KMS-11 (cell line): ENCODE measurements at regions not wholly inside any gene's neighbourhood (a gene's known extent, or its start where the extent isn't known, plus 50 kb on each side); places are given as distances from the start of the nearest gene placed in this dataset.

ENCODE experiments used
- H2AFZ ChIP-seq: fragments of 200-600 bp; sonication (generic); 2 replicates; pipeline ENCODE4 v1.6.1; 2016; ENCODE audit warnings: antibody characterized with exemption, mixed run types, low read depth
- H3K27ac ChIP-seq: fragments of 200-600 bp; sonication (generic); 2 replicates; pipeline ENCODE4 v1.6.1; 2016; ENCODE audit warnings: mild to moderate bottlenecking, mixed run types
- H3K27me3 ChIP-seq: fragments of 200-600 bp; sonication (generic); 2 replicates; pipeline ENCODE4 v1.6.1; 2017; ENCODE audit warnings: mild to moderate bottlenecking, low read depth, mixed run types, moderate library complexity; ENCODE audit not compliant: insufficient read depth
- H3K36me3 ChIP-seq: fragments of 200-600 bp; sonication (generic); 2 replicates; pipeline ENCODE4 v1.6.1; 2017; ENCODE audit warnings: mild to moderate bottlenecking, mixed run types; ENCODE audit not compliant: insufficient read depth
- H3K4me1 ChIP-seq: fragments of 200-600 bp; sonication (generic); 2 replicates; pipeline ENCODE4 v1.6.1; 2016; ENCODE audit warnings: mild to moderate bottlenecking, low read depth, mixed run types; ENCODE audit not compliant: poor library complexity, severe bottlenecking
- H3K4me2 ChIP-seq: fragments of 200-600 bp; sonication (generic); 2 replicates; pipeline ENCODE4 v1.7.0; 2016; ENCODE audit warnings: mild to moderate bottlenecking, mixed run types
- H3K4me3 ChIP-seq: fragments of 200-600 bp; sonication (generic); IDR thresholded peaks from 2 replicates; pipeline ENCODE4 v1.6.1; 2017; ENCODE audit warnings: low read depth, low read length, mixed read lengths; ENCODE audit not compliant: insufficient read depth
- H3K79me2 ChIP-seq: fragments of 200-600 bp; sonication (generic); 2 replicates; pipeline ENCODE4 v1.6.1; 2016; ENCODE audit warnings: low read depth, mixed run types; ENCODE audit not compliant: insufficient read depth
- H3K9ac ChIP-seq: fragments of 200-600 bp; sonication (generic); 2 replicates; pipeline ENCODE4 v1.6.1; 2016; ENCODE audit warnings: mild to moderate bottlenecking, mixed run types
- H4K20me1 ChIP-seq: fragments of 200-600 bp; sonication (generic); 2 replicates; pipeline ENCODE4 v1.6.1; 2016; ENCODE audit warnings: mild to moderate bottlenecking, mixed run types; ENCODE audit not compliant: insufficient read depth
- TF ChIP-seq, protein P1 (sequence below): fragments of 200-600 bp; sonication (generic); conservative IDR thresholded peaks from 2 replicates; pipeline ENCODE4 v1.6.1; 2017; ENCODE audit warnings: low read depth, mild to moderate bottlenecking, antibody characterized with exemption, low read length, moderate library complexity, mixed read lengths

DNA sequence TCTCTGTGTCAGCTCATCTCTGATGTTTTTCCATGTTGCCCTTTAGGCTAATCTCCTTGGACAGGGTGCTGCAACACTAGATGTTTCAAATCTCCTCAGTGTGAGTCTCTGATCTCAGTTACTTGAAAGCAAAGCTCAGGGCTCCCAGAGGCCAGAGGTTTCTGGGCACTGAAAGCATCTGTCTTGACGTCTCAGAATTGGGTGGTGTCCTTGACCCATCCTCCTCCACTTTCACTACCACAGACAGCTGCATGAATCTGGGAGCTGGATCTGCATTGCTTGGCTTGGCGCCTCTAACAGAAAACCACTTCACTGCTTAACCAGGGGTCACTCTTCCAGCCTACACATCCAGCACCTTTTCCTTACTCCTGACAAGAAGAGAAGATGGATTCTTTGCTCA lies 399.4 kb downstream of the NXPE2 start:
- Histone ChIP-seq H3K27me3 (no peaks in the 10 kb centered on the region), H3K79me2 (no peaks in the 10 kb centered on the region), H3K36me3 (no peaks in the 10 kb centered on the region), H3K4me1 (no peaks in the 10 kb centered on the region), H4K20me1 (no peaks in the 10 kb centered on the region), H2AFZ (no peak overlapping the region), H3K27ac (no peak overlapping the region), H3K9ac (no peak overlapping the region), H3K4me3 (no peak overlapping the region), H3K4me2 (no peak overlapping the region)
- TF ChIP-seq, protein P1, sequence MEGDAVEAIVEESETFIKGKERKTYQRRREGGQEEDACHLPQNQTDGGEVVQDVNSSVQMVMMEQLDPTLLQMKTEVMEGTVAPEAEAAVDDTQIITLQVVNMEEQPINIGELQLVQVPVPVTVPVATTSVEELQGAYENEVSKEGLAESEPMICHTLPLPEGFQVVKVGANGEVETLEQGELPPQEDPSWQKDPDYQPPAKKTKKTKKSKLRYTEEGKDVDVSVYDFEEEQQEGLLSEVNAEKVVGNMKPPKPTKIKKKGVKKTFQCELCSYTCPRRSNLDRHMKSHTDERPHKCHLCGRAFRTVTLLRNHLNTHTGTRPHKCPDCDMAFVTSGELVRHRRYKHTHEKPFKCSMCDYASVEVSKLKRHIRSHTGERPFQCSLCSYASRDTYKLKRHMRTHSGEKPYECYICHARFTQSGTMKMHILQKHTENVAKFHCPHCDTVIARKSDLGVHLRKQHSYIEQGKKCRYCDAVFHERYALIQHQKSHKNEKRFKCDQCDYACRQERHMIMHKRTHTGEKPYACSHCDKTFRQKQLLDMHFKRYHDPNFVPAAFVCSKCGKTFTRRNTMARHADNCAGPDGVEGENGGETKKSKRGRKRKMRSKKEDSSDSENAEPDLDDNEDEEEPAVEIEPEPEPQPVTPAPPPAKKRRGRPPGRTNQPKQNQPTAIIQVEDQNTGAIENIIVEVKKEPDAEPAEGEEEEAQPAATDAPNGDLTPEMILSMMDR: no peak

DNA sequence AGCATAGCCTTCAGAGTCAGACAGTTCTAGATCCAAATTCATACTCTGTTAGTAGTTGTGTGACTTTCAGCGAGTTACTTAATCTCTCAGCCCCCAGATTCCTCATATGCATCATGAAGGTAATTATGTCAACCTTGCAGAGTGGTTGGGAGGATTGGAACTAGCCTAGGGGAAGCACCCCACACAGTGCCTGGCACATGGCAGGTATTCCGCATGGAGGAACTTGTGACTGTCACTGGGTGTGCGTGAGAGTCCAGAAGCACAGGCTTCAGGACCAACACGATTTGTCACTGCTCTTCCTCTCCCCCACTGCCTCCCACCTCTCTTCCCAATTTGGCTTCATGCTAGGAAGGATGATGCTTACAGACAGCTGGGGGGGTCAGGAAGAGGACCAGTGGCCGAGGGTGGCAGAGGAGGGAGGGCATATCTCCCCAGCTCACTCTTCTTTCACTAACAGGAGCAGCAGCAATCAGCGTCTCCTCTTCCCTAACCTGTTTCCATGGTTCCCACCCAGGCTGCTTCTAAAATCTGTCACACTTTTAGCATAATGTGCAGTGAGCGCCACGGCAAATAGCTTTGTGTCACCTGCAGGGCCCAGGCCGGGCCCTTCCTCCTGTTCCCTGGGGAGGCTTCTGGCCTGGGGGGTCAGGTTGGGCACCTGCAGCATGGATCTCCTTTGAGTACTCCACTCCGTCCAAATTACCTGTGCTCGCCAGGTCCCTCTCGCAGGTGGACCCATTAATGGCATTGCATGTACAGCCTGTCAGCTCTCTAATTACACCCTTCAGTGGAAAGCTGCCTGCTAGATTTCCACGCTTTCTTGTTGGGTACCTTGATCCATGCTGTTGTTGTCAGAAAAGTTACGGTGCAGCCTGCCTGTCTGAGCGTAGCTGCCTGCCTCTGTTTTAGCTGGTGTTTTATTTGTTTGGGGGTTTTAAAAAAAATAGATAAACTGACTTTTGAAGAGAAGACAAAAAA lies 400.4 kb downstream of the NXPE2 start:
- H3K79me2 ChIP-seq: no peaks in the 10 kb centered on the region
- TF ChIP-seq, protein P1: no peak
- H3K4me2 ChIP-seq: no peak overlapping the region
- H3K4me3 ChIP-seq: no peak overlapping the region
- H3K27ac ChIP-seq: no peak overlapping the region
- no peak overlapping the region for H3K9ac ChIP-seq
- H3K36me3 ChIP-seq: no peaks in the 10 kb centered on the region
- no peaks in the 10 kb centered on the region for H3K4me1 ChIP-seq
- H2AFZ ChIP-seq: no peak overlapping the region
- no peaks in the 10 kb centered on the region for H4K20me1 ChIP-seq
- no peaks in the 10 kb centered on the region for H3K27me3 ChIP-seq

DNA sequence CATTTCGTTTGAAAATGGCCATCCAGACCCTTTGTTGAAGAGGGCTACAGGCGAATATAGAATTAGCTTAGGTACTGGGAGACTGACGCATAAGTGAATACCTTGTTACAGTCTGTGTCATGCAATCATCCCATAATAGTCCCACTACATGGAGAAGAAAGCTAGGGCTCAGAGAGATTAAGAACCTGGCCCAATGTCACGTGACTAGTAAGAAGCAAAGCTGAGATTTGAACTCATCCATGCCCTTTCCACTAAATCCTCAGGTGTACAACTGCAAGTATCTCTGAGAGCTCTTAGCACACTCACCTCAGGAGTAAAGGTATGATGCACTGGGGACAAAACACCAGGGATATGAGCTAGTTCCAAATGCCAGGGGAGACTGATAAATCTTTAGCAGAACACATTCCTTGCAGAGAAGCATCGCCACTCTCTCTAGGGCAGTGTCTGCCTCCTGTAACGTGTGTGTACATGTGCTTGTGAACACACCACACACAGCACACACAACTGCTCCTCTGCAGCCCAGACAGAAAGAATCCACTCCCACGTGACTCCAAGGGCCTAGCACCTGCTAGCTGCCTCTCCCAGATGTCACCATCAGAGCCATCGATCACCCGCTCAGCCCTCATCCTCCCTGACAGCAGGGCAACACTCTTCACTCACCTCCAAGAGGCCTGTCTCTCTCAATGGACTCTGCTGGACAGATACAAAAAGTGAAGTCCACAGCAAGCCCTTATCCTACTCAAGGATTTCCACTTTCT lies 402.8 kb downstream of the NXPE2 start:
- no peaks in the 10 kb centered on the region for H3K79me2 ChIP-seq
- no peak overlapping the region for H3K4me2 ChIP-seq
- TF ChIP-seq, protein P1: no peak
- H3K27ac ChIP-seq: no peak overlapping the region
- H3K4me1 ChIP-seq: no peaks in the 10 kb centered on the region
- H3K9ac ChIP-seq: no peak overlapping the region
- no peak overlapping the region for H3K4me3 ChIP-seq
- H2AFZ ChIP-seq: no peak overlapping the region
- no peaks in the 10 kb centered on the region for H3K36me3 ChIP-seq
- no peaks in the 10 kb centered on the region for H4K20me1 ChIP-seq
- no peaks in the 10 kb centered on the region for H3K27me3 ChIP-seq

DNA sequence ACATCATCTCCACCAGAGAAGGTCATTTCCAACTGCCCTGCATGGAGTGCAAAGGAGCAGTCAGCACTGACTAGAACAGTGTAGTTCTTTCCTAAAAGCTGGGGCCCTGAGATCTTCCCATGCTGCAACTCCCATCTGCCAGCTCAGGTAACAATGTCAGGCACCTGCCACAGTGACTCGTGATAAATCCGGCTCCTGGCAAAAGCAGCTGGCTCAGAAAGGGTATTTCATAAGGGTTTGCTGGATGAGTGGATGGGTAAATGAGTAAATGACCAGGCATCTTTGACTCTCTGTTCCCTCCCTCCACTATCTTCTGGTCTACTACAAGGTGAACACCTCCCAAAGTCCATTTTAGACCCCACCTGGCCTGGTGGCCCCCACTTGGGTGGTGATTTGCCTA lies 403.6 kb downstream of the NXPE2 start:
- Histone ChIP-seq H3K4me1 (no peaks in the 10 kb centered on the region), H3K36me3 (no peaks in the 10 kb centered on the region), H3K4me2 (no peak overlapping the region), H3K4me3 (no peak overlapping the region), H2AFZ (no peak overlapping the region), H3K79me2 (no peaks in the 10 kb centered on the region), H3K9ac (no peak overlapping the region), H4K20me1 (no peaks in the 10 kb centered on the region), H3K27me3 (no peaks in the 10 kb centered on the region), H3K27ac (no peak overlapping the region)
- TF ChIP-seq, protein P1: no peak
